B cell (primary cell): ENCODE measurements at regions not wholly inside any gene's neighbourhood (a gene's known extent, or its start where the extent isn't known, plus 50 kb on each side); places are given as distances from the start of the nearest gene placed in this dataset.

ENCODE experiments used
- ATAC-seq: fragments of 200-7000 bp; cut with Tn5 transposase; one replicate; pipeline ENCODE4 v1.10.0; 2021; ENCODE audit warnings: low read depth, mild to moderate bottlenecking, moderate number of reproducible peaks, moderate library complexity
- CTCF ChIA-PET: fragments of 350-600 bp; sonication (Branson Sonifier 250); formaldehyde crosslinking; loops from one replicate; lab custom pipeline; 2021; ENCODE audit warnings: antibody characterized with exemption, inconsistent platforms; lab: Charles Lee
- POLR2A ChIA-PET: fragments of 350-600 bp; sonication (Branson Sonifier 250); formaldehyde crosslinking; loops from one replicate; lab custom pipeline; 2021; ENCODE audit warnings: antibody characterized with exemption; lab: Charles Lee
- DNase-seq: peaks from one replicate; pipeline ENCODE4 v3.0.0; 2013
- H2AFZ ChIP-seq: 2 replicates; pipeline ENCODE4 v1.6.1; 2012; ENCODE audit warnings: mild to moderate bottlenecking, low read depth, low read length; ENCODE audit not compliant: insufficient read depth, poor library complexity, severe bottlenecking
- H3K27ac ChIP-seq, 2 donors: 1 replicate in 1 of 2; 2 replicates in 1 of 2; pipeline ENCODE4 v1.5.1; 2012 to 2013; ENCODE audit warnings: low read length in 2 of 2, mild to moderate bottlenecking in 2 of 2, moderate library complexity in 1 of 2
- H3K27me3 ChIP-seq, 4 experiments: fragments of 200-600 bp in 1 of 4; sonication (generic) in 1 of 4; replicated peaks in 1 of 4; 1 replicate in 2 of 4; 2 replicates in 2 of 4; pipeline versions ENCODE4 v1.6.1 to v1.7.0; 2013 to 2016; ENCODE audit warnings: low read length in 3 of 4, mild to moderate bottlenecking in 2 of 4, mixed read lengths in 1 of 4, moderate library complexity in 1 of 4; ENCODE audit not compliant: insufficient read depth in 4 of 4, control insufficient read depth in 3 of 4; ENCODE audit errors: control extremely low read depth in 1 of 4
- H3K36me3 ChIP-seq, 2 experiments: replicated peaks in 1 of 2; 1 replicate in 1 of 2; 2 replicates in 1 of 2; pipeline versions ENCODE4 v1.6.1 to v1.7.1; 2013; ENCODE audit warnings: low read length in 1 of 2; ENCODE audit not compliant: insufficient read depth in 2 of 2, control insufficient read depth in 1 of 2; ENCODE audit errors: control extremely low read depth in 1 of 2, extremely low read depth in 1 of 2
- H3K4me1 ChIP-seq, 2 donors: fragments of 200-600 bp in 1 of 2; sonication (generic) in 1 of 2; 1 replicate in 1 of 2; 2 replicates in 1 of 2; pipeline versions ENCODE4 v1.5.1 to v1.6.1; 2013 to 2017; ENCODE audit warnings: low read length in 2 of 2; ENCODE audit not compliant: control insufficient read depth in 2 of 2, insufficient read depth in 2 of 2
- H3K4me2 ChIP-seq: replicated peaks from 2 replicates; pipeline ENCODE3; 2012; ENCODE audit warnings: mild to moderate bottlenecking, low read depth, low read length; ENCODE audit not compliant: poor library complexity, severe bottlenecking
- H3K4me3 ChIP-seq, 5 experiments: fragments of 200-600 bp in 1 of 5; sonication (generic) in 1 of 5; 1 replicate in 3 of 5; 2 replicates in 2 of 5; pipeline versions ENCODE4 v1.5.1 to v1.7.0; 2011 to 2016; ENCODE audit warnings: low read length in 4 of 5, mild to moderate bottlenecking in 4 of 5, low read depth in 2 of 5, control low read depth in 1 of 5, moderate library complexity in 1 of 5; ENCODE audit not compliant: insufficient read depth in 1 of 5; ENCODE audit errors: control extremely low read depth in 1 of 5, extremely low read depth in 1 of 5
- H3K79me2 ChIP-seq: fragments of 200-600 bp; sonication (generic); one replicate; pipeline ENCODE4 v1.6.0; 2016; ENCODE audit warnings: low read length; ENCODE audit not compliant: control insufficient read depth, insufficient read depth
- H3K9ac ChIP-seq: fragments of 200-600 bp; sonication (generic); 2 replicates; pipeline ENCODE4 v1.6.1; 2017; ENCODE audit warnings: mild to moderate bottlenecking, low read length, moderate library complexity
- H3K9me3 ChIP-seq, 3 donors: one replicate each; pipeline versions ENCODE4 v1.6.1 to v1.7.1; 2013; ENCODE audit warnings: low read length in 2 of 3; ENCODE audit not compliant: control insufficient read depth in 2 of 3, insufficient read depth in 1 of 3; ENCODE audit errors: control extremely low read depth in 1 of 3
- H4K20me1 ChIP-seq: 2 replicates; pipeline ENCODE4 v1.6.0; 2012; ENCODE audit warnings: mild to moderate bottlenecking, low read length; ENCODE audit not compliant: insufficient read depth, control insufficient read depth, poor library complexity, severe bottlenecking
- H3K27ac Mint-ChIP-seq: one replicate; pipeline ENCODE4 v1.8.0; 2021; ENCODE audit warnings: mixed read lengths
- H3K27me3 Mint-ChIP-seq: one replicate; pipeline ENCODE4 v1.8.0; 2021; ENCODE audit warnings: mixed read lengths
- H3K4me1 Mint-ChIP-seq: one replicate; pipeline ENCODE4 v1.8.0; 2021; ENCODE audit warnings: mixed read lengths
- H3K4me3 Mint-ChIP-seq: one replicate; pipeline ENCODE4 v1.8.0; 2021; ENCODE audit warnings: mixed read lengths
- H3K9me3 Mint-ChIP-seq: one replicate; pipeline ENCODE4 v1.8.0; 2022; ENCODE audit warnings: mixed read lengths; ENCODE audit not compliant: insufficient read depth
- EZH2 ChIP-seq: IDR thresholded peaks from 2 replicates; pipeline ENCODE4 v1.6.1; 2012; ENCODE audit warnings: borderline replicate concordance, low read depth, mild to moderate bottlenecking, moderate library complexity, low read length; ENCODE audit not compliant: insufficient read depth, poor library complexity, severe bottlenecking
- WGBS: methylation state at CpG from one replicate; pipeline ENCODE4 v1.1.5; 2013; ENCODE audit warnings: missing lambda C conversion rate; ENCODE audit not compliant: insufficient coverage; 5-methylcytosine and 5-hydroxymethylcytosine counted together
- intact Hi-C: fragments of 100-400 bp; cut with micrococcal nuclease; formaldehyde crosslinking; loops from one replicate; pipeline ENCODE4 v1.10.0; 2022
- TF ChIP-seq, protein P1 (sequence below): fragments of 200-600 bp; IDR thresholded peaks from one replicate; pipeline ENCODE4 v1.8.0; 2022; ENCODE audit warnings: antibody characterized with exemption, mild to moderate bottlenecking

GRCh38 chr6:139577763-139578604 is 203.5 kb upstream of the CITED2 start:
- 75% methylated on average over 3 of the region's 7 CpGs for WGBS
- Mint-ChIP-seq H3K4me3 (no peak overlapping the region), H3K27me3 (no peaks in the 10 kb centered on the region), H3K27ac (no peak overlapping the region), H3K9me3 (no peaks in the 10 kb centered on the region), H3K4me1 (no peaks in the 10 kb centered on the region)
- no peaks in the 10 kb centered on the region for H3K79me2 ChIP-seq
- no peaks in the 10 kb centered on the region for H3K9me3 ChIP-seq
- no peak for ATAC-seq
- no peak overlapping the region for H3K4me3 ChIP-seq
- no peaks in the 10 kb centered on the region for H4K20me1 ChIP-seq
- DNase-seq = no peak
- intact Hi-C loops = no loop called here
- H3K9ac ChIP-seq = no peak overlapping the region
- no peaks in the 10 kb centered on the region for H3K27me3 ChIP-seq
- ChIA-PET POLR2A (no interaction called here), CTCF (no interaction called here)
- no peak for TF ChIP-seq EZH2
- TF ChIP-seq, protein P1, sequence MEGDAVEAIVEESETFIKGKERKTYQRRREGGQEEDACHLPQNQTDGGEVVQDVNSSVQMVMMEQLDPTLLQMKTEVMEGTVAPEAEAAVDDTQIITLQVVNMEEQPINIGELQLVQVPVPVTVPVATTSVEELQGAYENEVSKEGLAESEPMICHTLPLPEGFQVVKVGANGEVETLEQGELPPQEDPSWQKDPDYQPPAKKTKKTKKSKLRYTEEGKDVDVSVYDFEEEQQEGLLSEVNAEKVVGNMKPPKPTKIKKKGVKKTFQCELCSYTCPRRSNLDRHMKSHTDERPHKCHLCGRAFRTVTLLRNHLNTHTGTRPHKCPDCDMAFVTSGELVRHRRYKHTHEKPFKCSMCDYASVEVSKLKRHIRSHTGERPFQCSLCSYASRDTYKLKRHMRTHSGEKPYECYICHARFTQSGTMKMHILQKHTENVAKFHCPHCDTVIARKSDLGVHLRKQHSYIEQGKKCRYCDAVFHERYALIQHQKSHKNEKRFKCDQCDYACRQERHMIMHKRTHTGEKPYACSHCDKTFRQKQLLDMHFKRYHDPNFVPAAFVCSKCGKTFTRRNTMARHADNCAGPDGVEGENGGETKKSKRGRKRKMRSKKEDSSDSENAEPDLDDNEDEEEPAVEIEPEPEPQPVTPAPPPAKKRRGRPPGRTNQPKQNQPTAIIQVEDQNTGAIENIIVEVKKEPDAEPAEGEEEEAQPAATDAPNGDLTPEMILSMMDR = no peak
- H3K27ac ChIP-seq = no peak overlapping the region
- no peak overlapping the region for H2AFZ ChIP-seq
- H3K4me2 ChIP-seq = no peak overlapping the region
- H3K4me1 ChIP-seq = no peaks in the 10 kb centered on the region
- no peaks in the 10 kb centered on the region for H3K36me3 ChIP-seq

- no peak overlapping the region for H3K9ac ChIP-seq
- Mint-ChIP-seq H3K9me3 (no peaks in the 10 kb centered on the region), H3K4me3 (no peak overlapping the region), H3K27me3 (no peaks in the 10 kb centered on the region), H3K27ac (no peak overlapping the region), H3K4me1 (no peaks in the 10 kb centered on the region)
- H3K27me3 ChIP-seq = no peaks in the 10 kb centered on the region
- no peak overlapping the region for H3K4me3 ChIP-seq
- H3K4me2 ChIP-seq = no peak overlapping the region
- POLR2A ChIA-PET = no interaction called here
- intact Hi-C loops = no loop called here
- no peaks in the 10 kb centered on the region for H3K79me2 ChIP-seq
- no peak overlapping the region for H3K27ac ChIP-seq
- no peaks in the 10 kb centered on the region for H3K9me3 ChIP-seq
- DNase-seq (no peak), ATAC-seq (no peak)
- no peaks in the 10 kb centered on the region for H3K36me3 ChIP-seq
- CTCF ChIA-PET = no interaction called here
- H3K4me1 ChIP-seq = no peaks in the 10 kb centered on the region
- no peaks in the 10 kb centered on the region for H4K20me1 ChIP-seq
- TF ChIP-seq EZH2 = no peak
- TF ChIP-seq, protein P1 = no peak
- no peak overlapping the region for H2AFZ ChIP-seq
- 100% methylated on average over 3 of the region's 5 CpGs for WGBS
Observed at GRCh38 chr6:139577124-139577762, 202.8 kb upstream of the CITED2 start.
